SU-DHL-6 (cell line): ENCODE measurements at regions not wholly inside any gene's neighbourhood (a gene's known extent, or its start where the extent isn't known, plus 50 kb on each side); places are given as distances from the start of the nearest gene placed in this dataset.
"Not testable (repeated sequence)": the region's sequence is repeated elsewhere in the genome, so short reads cannot be mapped to it uniquely, and the experiment has no call there.

Experiments
- H2AFZ ChIP-seq: fragments of 200-600 bp; sonication (generic); 2 replicates; pipeline ENCODE4 v1.6.1; 2014; ENCODE audit warnings: low read depth, mild to moderate bottlenecking, moderate library complexity, mixed read lengths, antibody characterized with exemption, low read length; ENCODE audit not compliant: severe bottlenecking
- H3F3A ChIP-seq: fragments of 200-600 bp; shearing (Covaris generic); 2 replicates; pipeline ENCODE4 v1.6.0; 2016; ENCODE audit warnings: antibody characterized with exemption, mild to moderate bottlenecking; ENCODE audit not compliant: insufficient read depth
- H3K27ac ChIP-seq: fragments of 200-600 bp; sonication (generic); 2 replicates; pipeline ENCODE4 v1.5.1; 2016; ENCODE audit warnings: low read depth, mild to moderate bottlenecking, low read length, moderate library complexity, mixed read lengths
- H3K27me3 ChIP-seq: fragments of 200-600 bp; sonication (generic), shearing (Covaris generic); 2 replicates; pipeline ENCODE4 v1.6.0; 2014; ENCODE audit warnings: mild to moderate bottlenecking, low read length
- H3K36me3 ChIP-seq: fragments of 200-600 bp; sonication (generic); 2 replicates; pipeline ENCODE4 v1.6.1; 2014; ENCODE audit warnings: mild to moderate bottlenecking, low read length, mixed read lengths
- H3K4me2 ChIP-seq: fragments of 300-600, 200-600 bp; shearing (Covaris generic), sonication (generic); 2 replicates; pipeline ENCODE4 v1.6.0; 2014; ENCODE audit warnings: low read length, low read depth, mild to moderate bottlenecking; ENCODE audit not compliant: poor library complexity, severe bottlenecking
- H3K4me3 ChIP-seq: fragments of 200-600 bp; sonication (generic); 2 replicates; pipeline ENCODE4 v1.5.1; 2014; ENCODE audit warnings: antibody characterized with exemption, low read length, mild to moderate bottlenecking, mixed read lengths; ENCODE audit not compliant: insufficient read depth, poor library complexity, severe bottlenecking
- H3K79me2 ChIP-seq: fragments of 200-600 bp; sonication (generic); 2 replicates; pipeline ENCODE4 v1.6.1; 2014; ENCODE audit warnings: mild to moderate bottlenecking, low read length, moderate library complexity; ENCODE audit not compliant: insufficient read depth
- H3K9ac ChIP-seq: fragments of 200-600 bp; sonication (generic); 2 replicates; pipeline ENCODE4 v1.7.0; 2014; ENCODE audit warnings: mild to moderate bottlenecking, low read length
- H3K9me2 ChIP-seq: fragments of 200-600 bp; sonication (generic); replicated peaks from 2 replicates; pipeline ENCODE4 v1.6.1; 2014; ENCODE audit warnings: low read length; ENCODE audit not compliant: insufficient read depth
- H3K9me3 ChIP-seq: fragments of 200-600 bp; sonication (generic); 2 replicates; pipeline ENCODE4 v1.6.1; 2014; ENCODE audit warnings: low read length, mixed read lengths; ENCODE audit not compliant: insufficient read depth
- H4K20me1 ChIP-seq: fragments of 200-600 bp; sonication (generic); 2 replicates; pipeline ENCODE4 v1.6.1; 2014; ENCODE audit warnings: low read depth, mild to moderate bottlenecking, antibody characterized with exemption, low read length, moderate library complexity, mixed read lengths
- EZH2phosphoT487 ChIP-seq: fragments of 200-600 bp; sonication (generic), shearing (Covaris generic); conservative IDR thresholded peaks from 2 replicates; pipeline ENCODE4 v1.6.1; 2018; ENCODE audit warnings: mild to moderate bottlenecking, antibody characterized with exemption, low read length, moderate library complexity, mixed read lengths
- TF ChIP-seq, protein P1 (sequence below): fragments of 200-600 bp; sonication (generic); IDR thresholded peaks from one replicate; pipeline ENCODE4 v1.5.1; 2017; ENCODE audit warnings: antibody characterized with exemption, mild to moderate bottlenecking, low read length, moderate library complexity; ENCODE audit not compliant: insufficient read depth, poor library complexity, severe bottlenecking

DNA sequence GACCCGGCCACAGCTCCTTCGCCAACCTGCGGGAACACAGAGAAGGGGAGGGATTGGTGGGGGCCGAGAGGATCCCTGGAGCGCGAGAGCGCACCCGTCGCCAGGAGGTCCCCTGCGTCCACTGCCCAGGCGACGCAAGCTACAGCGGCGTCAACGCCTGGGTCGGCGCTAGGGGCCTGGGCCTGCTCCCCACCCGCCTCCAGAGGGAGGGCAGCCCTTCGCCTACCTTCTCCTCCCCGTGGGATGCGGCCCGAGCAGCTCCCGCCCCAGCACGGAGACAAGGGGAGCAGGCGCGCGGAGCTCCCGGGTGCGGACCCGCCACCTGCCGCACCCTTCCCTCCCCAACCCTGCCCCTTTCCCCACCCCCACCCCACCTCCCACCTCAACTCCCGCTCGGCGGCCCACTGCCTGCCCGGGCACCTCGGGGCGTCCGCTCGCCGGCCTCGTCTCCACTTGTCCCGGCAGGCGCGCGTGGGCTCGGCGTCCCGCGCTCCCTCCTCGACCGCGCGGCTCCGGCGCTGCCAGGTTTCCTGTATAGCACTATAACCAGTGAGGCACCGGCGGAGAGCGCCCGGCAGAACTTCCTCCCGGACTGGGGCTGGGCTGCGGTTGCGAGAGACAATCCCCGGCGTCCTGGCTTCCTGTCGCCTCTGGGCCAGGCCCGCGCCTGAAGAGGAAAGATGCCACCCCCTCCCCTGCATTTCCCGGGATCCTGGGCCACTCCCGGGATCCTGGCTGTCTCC, 119.1 kb upstream of the SMURF2 start:
- Histone ChIP-seq H2AFZ (no peak overlapping the region), H3K9me2 (no peaks in the 10 kb centered on the region), H3K4me3 (no peak overlapping the region), H3K9me3 (no peaks in the 10 kb centered on the region), H3K36me3 (no peaks in the 10 kb centered on the region), H3K4me2 (no peak overlapping the region), H3K27ac (no peak overlapping the region), H3F3A (0 out of 2 replicates have a peak, but pooled peaks cover 6% of the 10 kb centered on the region), H3K79me2 (no peaks in the 10 kb centered on the region), H4K20me1 (no peaks in the 10 kb centered on the region), H3K9ac (no peak overlapping the region), H3K27me3 (no peaks in the 10 kb centered on the region)
- no peak for TF ChIP-seq EZH2phosphoT487
- TF ChIP-seq, protein P1, sequence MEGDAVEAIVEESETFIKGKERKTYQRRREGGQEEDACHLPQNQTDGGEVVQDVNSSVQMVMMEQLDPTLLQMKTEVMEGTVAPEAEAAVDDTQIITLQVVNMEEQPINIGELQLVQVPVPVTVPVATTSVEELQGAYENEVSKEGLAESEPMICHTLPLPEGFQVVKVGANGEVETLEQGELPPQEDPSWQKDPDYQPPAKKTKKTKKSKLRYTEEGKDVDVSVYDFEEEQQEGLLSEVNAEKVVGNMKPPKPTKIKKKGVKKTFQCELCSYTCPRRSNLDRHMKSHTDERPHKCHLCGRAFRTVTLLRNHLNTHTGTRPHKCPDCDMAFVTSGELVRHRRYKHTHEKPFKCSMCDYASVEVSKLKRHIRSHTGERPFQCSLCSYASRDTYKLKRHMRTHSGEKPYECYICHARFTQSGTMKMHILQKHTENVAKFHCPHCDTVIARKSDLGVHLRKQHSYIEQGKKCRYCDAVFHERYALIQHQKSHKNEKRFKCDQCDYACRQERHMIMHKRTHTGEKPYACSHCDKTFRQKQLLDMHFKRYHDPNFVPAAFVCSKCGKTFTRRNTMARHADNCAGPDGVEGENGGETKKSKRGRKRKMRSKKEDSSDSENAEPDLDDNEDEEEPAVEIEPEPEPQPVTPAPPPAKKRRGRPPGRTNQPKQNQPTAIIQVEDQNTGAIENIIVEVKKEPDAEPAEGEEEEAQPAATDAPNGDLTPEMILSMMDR = no peak

- Histone ChIP-seq H3K27ac (no peak overlapping the region), H3K4me2 (no peak overlapping the region), H4K20me1 (no peaks in the 10 kb centered on the region), H3K9me3 (no peaks in the 10 kb centered on the region), H2AFZ (no peak overlapping the region), H3F3A (0 out of 2 replicates have a peak, but pooled peaks cover 6% of the 10 kb centered on the region), H3K27me3 (no peaks in the 10 kb centered on the region), H3K36me3 (no peaks in the 10 kb centered on the region), H3K4me3 (no peak overlapping the region), H3K79me2 (no peaks in the 10 kb centered on the region), H3K9me2 (no peaks in the 10 kb centered on the region), H3K9ac (no peak overlapping the region)
- TF ChIP-seq EZH2phosphoT487 = no peak
- TF ChIP-seq, protein P1 = no peak
Observed at GRCh38 chr17:64780096-64781013, 118.2 kb upstream of the SMURF2 start.

DNA sequence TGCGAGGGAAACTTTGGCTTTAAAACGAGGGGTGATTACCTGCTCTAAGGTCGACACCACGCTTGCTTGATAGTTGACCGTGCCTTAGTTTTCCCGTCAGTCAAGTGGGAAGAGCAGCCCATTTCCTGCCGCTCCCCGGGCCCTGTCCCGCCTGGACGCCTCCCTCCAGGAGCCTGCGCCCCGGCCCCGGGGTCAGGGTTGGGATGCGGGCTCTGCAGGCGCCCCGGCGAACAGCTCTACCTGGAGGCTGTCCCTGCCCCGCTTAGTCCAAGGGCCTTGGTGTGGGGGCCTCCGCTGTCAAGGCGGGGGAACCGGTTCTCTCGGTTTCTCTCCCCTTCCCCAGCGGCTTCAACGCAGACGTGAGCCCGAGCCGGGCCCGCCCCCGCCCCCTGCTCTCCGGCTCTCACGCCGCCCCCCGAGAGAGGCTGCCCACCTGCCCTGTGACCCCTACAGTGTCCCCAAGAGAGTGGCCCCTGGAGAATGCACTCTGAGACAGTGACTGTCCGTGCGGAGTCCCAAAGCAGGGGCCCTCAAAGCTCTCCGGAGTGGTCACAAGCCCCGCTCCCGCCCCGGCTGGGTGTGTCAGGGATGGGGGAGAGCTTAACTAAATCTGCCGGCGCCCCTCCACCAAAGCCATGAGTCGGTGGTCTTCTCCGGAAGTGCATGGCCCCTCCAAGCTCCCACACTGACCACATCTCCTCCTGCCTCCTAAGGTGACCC, 117.4 kb upstream of the SMURF2 start:
- H3K9ac ChIP-seq = no peak overlapping the region
- H2AFZ ChIP-seq = no peak overlapping the region
- H3F3A ChIP-seq = 0 out of 2 replicates have a peak, but pooled peaks cover 6% of the 10 kb centered on the region
- no peaks in the 10 kb centered on the region for H4K20me1 ChIP-seq
- no peak overlapping the region for H3K27ac ChIP-seq
- H3K9me3 ChIP-seq = no peaks in the 10 kb centered on the region
- H3K27me3 ChIP-seq = no peaks in the 10 kb centered on the region
- no peaks in the 10 kb centered on the region for H3K36me3 ChIP-seq
- no peak overlapping the region for H3K4me2 ChIP-seq
- H3K9me2 ChIP-seq = no peaks in the 10 kb centered on the region
- H3K4me3 ChIP-seq = no peak overlapping the region
- H3K79me2 ChIP-seq = no peaks in the 10 kb centered on the region
- TF ChIP-seq EZH2phosphoT487 = no peak
- TF ChIP-seq, protein P1 = no peak

- not testable (repeated sequence) for H3K4me2 ChIP-seq, H3F3A ChIP-seq, H3K27me3 ChIP-seq, H3K4me3 ChIP-seq, H3K9me2 ChIP-seq, H2AFZ ChIP-seq, H3K79me2 ChIP-seq, H3K36me3 ChIP-seq, H4K20me1 ChIP-seq, H3K9ac ChIP-seq, H3K9me3 ChIP-seq, H3K27ac ChIP-seq
Observed at GRCh38 chr17:64779098-64779375, 116.9 kb upstream of the SMURF2 start.
